Stimulated activated CD4-positive, alpha-beta T cell treated with anti-CD3 and anti-CD28 coated beads, TNF-alpha, amount 100 ng/mL, for 24 hours (primary cell): ENCODE measurements at regions not wholly inside any gene's neighbourhood (a gene's known extent, or its start where the extent isn't known, plus 50 kb on each side); places are given as distances from the start of the nearest gene placed in this dataset.

Experiments used
- DNase-seq, 3 experiments: peaks; one replicate each; pipeline ENCODE4 v3.0.0-alpha.2; 2020; ENCODE audit warnings: low read depth in 3 of 3

DNA sequence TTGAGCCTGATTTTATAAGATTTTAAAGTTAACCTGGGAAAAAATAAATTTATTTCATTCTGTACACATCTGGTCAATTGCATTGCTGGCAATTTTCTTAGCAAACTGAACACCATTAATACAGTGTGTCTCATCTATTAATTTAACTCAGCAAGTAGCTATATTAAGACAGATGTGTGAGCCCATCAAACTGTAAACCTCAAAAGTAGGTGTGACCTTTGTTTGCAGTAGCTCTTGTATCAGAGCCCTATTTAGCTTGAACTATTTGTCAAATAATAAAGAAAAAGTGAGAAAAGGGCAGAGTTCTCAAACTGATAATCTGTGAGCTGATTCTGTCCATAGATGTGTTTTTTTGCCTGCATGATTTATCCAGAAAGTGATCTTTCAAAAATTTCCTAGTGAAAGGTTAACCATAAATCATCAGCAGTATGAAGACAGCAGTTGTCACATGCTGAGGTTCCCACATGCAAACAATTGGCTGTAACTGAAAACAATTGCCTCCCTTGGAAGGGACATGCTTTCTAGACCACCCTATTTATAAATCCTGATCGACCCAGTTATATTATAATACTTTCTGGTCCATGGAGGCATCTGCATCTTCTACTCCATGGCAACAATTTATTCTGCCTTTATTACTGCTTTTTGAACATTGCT is 646.5 kb downstream of the NSUN3 start:
- DNase-seq = no peak

- no peak for DNase-seq
Measured at GRCh38 chr3:94714194-94714593, 651.3 kb downstream of the NSUN3 start.

DNA sequence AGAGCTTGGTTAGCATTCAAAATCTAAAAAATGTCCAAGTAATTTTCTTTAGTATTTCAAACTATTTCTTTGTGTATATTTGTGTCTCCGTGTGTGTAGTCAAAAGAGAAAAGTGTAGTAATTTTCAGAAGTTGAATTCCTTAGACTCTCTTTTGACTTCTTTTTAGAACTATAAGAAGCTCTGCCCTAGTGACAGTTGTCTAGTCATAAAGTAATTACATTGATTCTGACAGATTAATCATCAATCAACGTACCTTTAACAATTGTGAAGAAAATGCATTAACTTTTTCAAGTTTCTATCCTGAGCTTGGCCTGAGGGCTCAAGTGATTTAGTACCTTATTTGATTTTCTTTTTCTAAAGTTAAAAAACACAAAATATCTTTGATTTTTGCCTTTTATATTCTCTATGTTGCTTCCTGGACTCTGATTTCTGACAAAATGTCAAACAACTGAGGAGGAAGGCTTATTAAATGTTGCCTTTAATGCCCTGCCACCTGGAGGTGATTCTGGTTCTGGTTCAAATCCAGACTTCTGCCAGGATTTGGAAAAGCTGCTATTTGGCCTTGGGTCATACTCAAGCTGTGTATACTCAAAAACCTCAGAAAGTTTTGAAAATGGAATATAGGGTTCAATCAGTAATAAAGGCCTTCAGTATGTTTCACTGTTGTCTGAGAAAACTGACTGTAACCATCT is 653.6 kb downstream of the NSUN3 start:
- DNase-seq = no peak

DNA sequence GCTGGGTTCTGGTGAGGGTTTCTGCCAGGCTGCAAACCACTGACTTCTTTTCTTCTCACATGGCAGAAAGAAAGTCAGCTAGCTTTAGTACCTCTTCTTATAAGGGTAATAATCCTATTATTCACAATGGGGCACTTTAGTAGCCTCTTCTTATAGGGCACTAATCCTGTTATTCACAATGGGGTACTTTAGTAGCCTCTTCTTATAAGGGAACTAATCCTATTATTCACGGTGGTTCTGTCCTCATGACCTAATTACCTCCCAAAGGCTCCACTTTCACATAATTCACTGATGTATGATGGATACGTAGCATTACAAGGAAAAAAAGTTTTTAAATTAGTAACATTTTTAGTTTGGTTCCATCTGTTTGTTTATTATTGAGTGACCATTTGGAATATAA is 671.3 kb downstream of the NSUN3 start:
- DNase-seq = no peak

- no peak for DNase-seq
Measured at GRCh38 chr3:94735354-94735753, 672.5 kb downstream of the NSUN3 start.

- no peak for DNase-seq
Measured at GRCh38 chr3:94737116-94737515, 674.3 kb downstream of the NSUN3 start.

DNA sequence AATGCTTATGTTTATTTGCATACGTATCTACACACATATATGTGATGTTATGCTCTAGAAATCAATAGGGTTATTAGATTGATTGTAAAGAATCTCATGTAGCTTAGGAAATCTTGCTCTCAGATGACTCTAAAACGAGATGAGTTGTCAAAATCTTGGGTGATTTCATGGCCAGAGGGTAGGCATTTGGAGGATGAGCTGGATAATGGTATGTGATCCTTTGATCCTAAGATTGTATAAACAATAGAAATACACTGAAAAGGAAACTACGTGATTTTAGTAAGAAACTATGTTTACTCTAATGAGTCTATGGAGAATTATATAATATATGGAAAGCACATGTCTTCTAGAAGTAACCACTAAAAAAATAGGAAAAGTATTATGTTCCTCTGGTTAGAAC is 676.6 kb downstream of the NSUN3 start:
- no peak for DNase-seq

GRCh38 chr3:94758751-94759150 is 695.9 kb downstream of the NSUN3 start:
- DNase-seq = no peak

GRCh38 chr3:94772402-94772801 is 709.5 kb downstream of the NSUN3 start:
- DNase-seq = no peak

DNA sequence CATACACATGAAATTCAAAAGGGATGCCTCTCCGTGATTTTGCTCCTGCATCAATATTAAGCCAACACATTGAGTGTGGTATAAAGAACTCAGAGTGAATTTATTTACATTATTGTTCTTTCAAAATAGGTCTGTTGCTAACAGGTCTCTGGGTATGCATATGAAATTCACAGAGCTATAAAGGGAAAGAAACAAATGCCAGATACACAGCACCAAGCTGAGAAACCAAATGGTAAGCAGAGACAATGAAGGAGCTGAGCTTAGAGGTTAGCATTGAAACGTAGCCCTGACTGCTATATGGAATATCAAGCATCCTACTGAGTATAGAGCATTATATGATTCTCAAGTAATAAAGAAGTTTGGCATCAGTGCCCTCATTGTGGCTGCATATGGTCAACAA is 712.9 kb downstream of the NSUN3 start:
- no peak for DNase-seq

DNA sequence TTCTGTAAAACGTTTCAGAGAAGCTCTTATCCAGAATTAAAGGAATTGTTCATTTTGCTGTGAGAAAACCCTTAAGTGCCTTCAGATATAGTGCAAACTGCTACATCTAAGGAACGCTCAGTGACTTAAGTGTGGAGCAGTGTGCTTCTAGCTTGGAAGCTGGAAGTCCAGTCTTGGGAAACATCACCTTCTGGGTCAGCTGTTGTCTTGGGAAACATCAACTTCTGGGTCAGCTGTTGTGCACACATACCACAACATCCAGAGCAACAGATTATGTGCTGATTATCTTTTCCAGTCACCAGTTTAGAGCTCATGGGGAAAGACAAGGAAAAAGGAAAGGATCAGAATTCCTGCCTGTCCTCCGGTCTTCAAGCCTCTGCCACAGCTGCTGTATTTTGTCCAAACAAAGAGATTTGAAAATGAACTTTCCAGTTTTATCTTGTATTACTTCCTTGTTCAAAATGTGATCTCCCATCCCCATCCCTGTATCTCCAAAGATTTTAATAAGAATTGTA is 713.6 kb downstream of the NSUN3 start:
- DNase-seq = no peak

GRCh38 chr3:94778289-94778688 is 715.4 kb downstream of the NSUN3 start:
- no peak for DNase-seq

DNA sequence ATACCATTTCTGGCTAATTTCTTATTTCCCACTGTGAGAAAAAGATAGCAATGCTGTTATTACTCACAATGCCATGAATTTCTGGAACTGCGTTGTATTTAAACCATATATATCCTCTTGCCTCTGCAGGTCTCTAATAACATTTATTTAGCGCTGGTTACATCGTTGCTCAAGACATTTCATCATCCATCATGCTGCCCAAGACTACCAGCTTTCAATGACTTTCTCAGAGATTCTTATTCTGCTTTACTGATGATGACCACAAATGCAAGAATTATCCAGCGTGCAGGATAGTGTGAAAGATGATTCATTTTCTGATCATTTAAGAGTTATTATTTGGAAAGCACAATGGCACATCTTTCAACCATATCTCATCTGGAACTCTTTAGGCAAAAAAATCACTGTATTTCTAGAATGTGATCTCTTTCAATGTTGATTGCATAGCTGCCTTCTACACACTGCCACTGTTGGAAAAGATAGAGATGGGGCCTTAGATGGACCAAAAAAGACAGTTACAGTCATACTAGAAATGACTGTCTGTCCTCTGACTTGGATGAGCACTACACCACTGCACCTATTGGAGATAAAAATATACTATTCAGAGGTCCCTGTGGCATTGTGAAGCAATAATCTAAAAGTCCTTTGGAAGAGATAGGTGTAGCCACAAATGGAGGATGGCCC is 716.1 kb downstream of the NSUN3 start:
- DNase-seq = no peak

DNA sequence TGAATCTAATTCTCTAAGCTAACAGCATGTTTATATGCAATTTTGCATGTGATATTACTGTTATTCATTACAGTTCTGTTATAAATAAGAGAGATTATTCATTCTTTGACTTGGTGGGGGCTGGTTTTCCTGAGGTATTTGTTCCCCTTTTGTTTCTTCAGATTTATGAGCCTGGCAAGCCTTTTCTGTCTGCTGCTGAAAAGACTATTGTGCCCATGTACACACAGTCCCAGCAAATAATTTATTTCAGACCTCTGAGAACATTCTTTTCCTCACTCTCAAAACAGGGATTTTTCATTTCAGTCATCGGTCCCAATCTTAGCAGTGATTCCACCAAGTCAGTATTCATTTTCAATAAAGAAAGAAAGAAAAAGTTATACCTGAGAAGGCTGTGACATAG is 716.8 kb downstream of the NSUN3 start:
- DNase-seq = no peak

DNA sequence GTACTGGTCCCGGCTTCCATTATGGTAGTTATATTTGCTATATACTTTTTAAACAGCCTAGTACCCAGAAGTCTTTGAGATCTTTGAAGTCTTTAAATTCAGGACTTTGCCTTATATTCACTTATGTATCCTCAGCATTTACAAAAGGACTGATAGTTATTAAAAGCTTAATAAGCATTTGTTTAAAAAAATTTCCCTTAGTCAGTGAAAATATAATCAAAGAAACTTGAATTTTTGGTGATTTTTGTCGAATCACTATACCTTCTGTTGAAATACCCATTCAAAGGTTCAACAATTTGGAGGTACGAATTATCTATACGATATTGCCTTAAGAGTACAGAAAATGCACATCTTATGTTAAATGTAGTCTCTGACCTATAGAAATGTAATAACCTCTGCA is 721.4 kb downstream of the NSUN3 start:
- no peak for DNase-seq

- no peak for DNase-seq
Measured at GRCh38 chr3:94787066-94787465, 724.2 kb downstream of the NSUN3 start.

DNA sequence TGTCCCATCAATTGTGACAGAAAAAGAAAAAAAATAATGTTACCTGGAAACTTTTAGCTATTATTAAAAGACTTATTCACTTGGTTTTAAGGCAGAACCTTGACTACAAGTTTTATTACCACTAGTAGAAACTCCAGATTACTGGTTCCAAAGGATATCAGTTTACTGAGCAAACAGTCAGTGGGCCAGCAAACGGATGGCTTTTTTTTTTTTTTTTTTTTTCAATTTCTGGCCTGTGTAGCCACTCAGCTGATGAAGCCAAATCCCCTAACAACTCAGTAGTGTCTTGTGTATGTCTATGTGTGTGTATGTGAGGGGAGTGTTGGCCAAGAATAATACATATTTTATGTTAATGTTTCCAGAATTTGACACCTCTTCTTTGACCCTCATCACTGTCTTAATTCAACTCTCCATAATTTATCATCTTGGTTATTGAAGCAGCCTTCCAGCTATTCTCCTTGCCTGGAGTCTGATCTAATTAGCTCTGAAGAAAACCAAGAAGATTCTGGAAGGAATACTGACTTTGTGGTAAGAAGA is 724.9 kb downstream of the NSUN3 start:
- no peak for DNase-seq

DNA sequence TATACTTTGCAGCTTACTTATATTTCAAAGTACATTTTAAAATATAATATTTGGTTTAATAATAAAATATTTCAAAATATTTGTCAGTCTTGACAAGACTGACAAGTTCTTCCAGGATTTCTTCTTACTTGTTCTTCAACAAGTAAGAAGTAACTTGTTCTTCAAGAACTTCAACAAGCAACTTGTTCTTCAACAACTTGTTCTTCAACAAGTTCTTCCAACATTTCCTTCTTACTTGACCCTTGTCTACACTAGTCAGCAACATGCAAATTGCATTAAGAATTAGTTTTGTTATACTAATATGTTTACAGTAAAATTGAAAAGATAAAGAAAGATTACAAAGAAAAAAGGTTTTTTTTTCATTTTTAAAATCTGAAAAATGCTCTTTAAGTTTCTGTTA is 731.7 kb downstream of the NSUN3 start:
- DNase-seq = no peak

DNA sequence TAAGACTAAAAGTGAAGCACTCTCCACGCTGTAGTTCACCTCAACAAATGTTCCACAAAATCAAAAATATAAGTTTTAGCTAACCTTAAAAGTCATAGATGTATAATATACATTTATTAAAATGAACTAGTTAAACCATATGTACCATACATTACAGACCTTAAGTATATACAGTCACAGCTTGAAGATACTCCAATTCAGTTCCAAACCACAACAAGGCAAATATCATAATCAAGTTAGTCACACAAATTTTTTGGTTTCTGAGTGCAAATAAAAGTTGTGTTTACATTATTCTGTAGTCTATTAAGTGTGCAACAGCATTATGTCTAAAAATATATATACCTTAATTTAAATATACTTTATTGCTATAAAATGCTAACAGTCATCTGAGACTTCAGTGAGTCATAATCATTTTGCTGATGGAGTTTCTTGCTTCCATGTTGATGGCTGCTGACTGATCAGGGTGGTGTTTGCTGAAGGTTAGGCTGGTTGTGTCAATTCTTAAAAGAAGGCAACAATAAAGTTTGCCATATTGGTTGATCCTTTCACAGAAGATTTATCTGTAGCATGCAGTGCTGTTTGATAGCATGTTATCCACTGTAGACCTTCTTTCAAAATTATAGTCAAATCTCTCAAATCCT is 736.7 kb downstream of the NSUN3 start:
- DNase-seq = no peak

DNA sequence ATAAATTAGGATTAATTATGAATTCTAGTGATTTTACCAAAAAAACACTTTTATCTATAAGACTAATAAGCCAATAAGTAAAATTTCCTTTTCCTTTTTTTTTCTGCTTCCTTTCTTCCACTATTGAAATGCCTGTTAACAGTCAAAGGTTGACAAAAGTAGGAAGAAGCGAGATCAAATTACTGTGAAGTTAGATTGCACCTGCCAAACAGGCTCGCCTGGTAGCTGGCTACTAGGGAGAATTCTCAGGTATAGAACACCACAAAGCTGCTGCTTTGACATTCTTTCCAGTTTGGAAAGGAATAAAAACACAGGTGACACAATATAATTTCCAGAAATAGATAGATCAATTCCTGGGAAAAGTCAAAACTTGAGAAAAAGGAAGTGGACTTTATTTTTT is 749.0 kb downstream of the NSUN3 start:
- no peak for DNase-seq

- DNase-seq = no peak
Measured at GRCh38 chr3:94821241-94821640, 758.4 kb downstream of the NSUN3 start.

- DNase-seq = no peak
Measured at GRCh38 chr3:94822298-94822697, 759.4 kb downstream of the NSUN3 start.
